ENCODE measurements at regions not wholly inside any gene's neighbourhood (a gene's known extent, or its start where the extent isn't known, plus 50 kb on each side); places are given as distances from the start of the nearest gene placed in this dataset.

DNA sequence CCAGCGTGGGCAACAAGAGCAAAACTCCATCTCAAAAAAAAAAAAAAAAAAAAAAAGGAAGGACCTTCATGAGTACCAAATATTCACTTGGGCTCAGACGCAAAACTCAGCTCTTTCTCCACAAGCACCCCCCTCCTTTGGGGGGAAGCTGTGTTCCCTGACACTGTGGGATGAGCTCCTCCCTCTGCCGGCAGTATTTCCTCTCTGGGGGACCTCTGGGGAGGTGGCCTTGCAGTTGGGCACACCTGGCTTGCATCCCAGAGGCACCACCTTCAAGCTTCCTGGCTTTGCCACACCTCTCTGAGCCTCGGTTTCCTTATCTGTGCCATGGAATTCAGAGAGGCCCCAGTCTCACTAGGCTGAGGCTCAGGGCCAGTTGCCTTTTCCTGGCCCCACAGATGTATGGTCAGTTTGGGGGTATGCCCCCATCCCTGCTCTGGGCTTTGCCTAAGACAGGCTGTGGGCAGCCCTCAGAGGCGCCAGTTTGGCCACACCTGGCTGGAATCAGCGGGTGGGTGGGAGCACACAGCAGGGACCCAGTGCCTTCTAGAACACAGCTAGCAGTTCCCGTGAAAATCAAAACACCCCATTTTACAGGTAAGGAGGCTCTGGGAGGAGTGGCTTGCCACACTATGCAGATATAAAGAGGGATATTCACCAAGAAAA lies 157.5 kb upstream of the IER5L start:
- no peak for DNase-seq (ENCODE audit: low read depth in 2 of 2, low spot score in 1 of 2)

DNA sequence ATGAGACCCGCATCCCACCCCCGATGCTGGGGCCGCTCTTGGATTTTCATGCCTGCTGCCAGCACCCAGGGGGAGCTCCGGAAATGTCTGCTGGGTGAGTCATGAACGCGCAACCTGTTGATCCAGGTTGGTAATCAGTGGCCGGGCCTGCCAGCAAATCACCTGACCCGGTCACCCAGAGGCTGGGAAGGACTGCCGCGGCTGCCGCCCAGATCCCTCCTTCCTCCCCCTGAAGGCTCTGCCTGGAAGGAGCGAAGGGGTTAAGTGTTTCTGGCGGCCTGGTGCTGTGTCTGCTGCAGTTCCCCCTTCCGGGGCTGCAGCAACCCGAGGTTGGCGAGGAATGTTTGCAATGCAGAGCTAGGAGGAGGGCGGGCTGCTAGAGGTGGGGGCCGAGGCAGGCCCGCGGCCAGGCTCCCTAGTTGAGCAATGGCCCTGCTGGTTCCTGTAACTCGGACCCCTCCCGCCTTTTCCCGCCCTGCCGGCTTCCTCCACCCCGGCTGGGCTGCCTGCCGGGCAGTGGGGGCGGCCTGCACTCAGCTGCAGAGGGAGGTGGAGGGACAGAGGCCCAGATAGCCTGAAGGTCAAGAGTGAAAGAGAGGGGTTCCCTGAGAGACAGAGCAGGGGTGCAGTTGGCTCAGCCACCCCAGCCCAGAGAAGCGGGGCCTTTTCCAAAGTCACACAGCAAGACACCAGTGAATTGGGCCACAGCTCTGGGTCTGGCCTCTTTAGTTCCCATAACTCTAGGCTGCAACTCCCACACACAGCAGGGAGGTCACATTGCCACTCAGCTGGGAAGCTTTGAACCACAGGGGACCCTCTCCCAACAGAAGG lies 156.3 kb upstream of the IER5L start:
- no peak for DNase-seq (ENCODE audit: low read depth in 2 of 2, low spot score in 1 of 2)

DNA sequence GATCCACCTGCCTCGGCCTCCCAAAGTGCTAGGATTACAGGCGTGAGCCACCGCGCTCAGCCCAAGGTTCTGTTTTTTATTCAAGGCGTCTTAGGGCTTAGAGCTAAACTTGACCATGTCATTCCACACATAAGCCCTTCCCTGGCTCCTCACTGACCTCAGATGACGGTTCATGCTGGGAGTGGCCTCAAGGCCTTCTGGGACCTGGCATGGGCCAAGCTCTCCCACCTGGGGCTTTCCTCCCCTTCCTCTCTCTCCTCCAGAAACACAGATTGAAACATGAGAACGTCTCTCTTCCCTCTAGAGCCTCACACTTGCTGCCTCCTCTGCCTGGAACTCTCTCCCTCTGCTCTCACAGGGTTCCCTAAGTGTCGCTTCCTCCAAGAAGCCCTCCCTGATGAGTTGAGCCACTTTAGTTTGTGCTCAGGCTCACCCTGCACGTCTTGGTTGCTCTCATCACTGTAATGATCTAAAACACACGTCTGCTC lies 155.6 kb upstream of the IER5L start:
- no peak for DNase-seq (ENCODE audit: low read depth in 2 of 2, low spot score in 1 of 2)

DNA sequence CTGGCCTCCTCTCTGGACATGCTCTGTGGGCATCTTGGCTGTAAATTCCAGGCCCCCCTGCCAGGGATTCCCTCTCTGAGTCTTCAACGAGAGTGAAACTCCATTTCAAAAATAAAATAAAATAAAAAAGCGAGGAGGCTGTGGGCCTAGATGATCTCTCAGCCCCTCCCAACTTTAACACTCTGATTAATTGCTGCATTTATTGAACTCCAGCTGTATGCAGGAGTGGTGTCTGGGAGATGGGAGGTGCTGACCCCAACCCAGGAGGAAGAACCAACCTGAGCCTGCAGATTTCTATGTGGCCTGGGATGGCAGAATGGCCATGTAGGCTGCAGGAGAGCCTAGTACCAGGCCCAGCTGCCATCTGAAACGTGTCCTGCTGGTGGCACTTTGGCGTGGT lies 154.5 kb upstream of the IER5L start:
- DNase-seq (ENCODE audit: low read depth in 2 of 2, low spot score in 1 of 2), result no peak

DNA sequence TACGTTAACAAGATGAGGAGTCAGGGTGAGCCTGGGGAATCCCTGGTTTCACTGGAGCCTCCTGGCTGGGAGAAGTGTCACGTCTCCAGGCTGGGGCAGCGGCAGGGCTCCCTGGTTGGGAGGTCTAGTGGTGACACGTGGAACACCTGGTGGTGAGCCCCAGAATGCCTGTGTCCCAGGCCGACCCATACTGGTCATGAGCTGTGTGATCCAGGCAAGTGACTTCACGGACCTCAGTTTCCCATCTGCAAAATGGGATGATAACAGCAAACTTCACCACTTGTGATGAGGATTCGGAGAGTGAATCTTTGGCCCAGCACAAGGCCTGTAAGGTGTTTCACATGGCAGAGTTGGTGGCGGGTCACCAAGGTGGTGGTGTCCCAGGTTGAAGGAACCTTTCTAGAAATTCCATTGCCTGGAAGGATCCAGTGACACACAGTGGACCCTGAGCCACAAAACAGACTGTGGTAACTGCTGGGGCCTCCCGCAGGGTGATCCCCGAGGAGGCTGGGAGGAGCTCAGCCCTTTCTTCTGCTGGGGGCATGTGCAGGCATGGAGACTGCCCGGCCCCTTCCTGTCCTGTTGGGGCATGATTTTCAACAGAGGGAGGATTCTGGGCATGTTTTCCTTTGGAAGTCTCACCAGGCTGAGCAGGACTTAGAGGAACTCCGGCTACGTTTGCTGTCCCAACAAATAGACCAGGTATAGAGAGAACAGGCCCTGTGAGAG lies 153.9 kb upstream of the IER5L start:
- no peak for DNase-seq (ENCODE audit: low read depth in 2 of 2, low spot score in 1 of 2)

DNA sequence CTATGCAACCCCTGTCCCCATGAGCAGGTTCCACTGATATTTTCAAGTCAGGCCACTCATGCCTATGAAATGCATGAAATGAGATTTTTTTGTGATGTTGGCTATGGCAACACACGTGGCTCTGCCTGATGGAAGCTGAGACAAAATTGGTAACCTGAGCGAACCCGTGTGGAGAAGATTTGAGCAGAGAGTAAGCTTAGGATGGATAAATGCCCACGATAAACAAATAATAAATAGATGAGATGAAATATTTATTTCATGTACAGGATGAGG lies 153.4 kb upstream of the IER5L start:
- DNase-seq (ENCODE audit: low read depth in 2 of 2, low spot score in 1 of 2), result no peak

DNA sequence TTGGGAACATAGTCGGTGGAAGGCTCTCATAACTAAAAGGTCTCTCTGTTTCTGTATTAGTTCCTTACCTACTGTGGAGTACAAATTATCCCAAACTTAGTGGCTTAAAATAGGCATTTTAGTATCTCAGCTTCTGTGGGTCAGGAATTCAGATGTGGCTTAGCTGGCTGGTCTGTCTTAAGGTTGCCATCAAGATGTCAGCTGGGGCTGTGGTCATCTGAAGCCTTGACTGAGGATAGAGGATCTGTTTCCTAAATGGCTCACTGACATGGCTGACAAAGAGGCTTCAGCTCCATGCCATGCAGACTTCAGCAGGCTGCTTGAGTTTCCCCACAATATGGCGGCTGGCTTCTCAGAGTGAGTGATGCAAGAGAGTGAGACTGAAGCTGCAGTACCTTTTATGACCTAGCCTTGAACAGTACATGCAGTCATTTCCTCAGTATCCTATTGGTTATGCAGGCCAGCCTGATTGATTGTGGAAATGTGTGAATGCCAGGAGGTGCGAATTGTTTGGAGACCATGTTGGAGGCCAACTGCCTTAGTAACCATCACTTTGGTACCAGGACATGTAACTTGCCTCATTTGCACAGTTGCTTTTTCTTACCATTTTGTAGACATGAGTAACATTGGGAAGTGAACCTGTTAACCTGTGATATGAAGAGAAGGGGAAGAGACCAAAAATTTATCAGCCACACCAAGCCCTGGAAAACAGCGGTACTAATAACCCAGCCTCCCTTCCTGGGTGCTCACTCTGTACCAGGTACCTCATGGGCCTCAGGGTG lies 152.8 kb upstream of the IER5L start:
- no peak for DNase-seq (ENCODE audit: low read depth in 2 of 2, low spot score in 1 of 2)

DNA sequence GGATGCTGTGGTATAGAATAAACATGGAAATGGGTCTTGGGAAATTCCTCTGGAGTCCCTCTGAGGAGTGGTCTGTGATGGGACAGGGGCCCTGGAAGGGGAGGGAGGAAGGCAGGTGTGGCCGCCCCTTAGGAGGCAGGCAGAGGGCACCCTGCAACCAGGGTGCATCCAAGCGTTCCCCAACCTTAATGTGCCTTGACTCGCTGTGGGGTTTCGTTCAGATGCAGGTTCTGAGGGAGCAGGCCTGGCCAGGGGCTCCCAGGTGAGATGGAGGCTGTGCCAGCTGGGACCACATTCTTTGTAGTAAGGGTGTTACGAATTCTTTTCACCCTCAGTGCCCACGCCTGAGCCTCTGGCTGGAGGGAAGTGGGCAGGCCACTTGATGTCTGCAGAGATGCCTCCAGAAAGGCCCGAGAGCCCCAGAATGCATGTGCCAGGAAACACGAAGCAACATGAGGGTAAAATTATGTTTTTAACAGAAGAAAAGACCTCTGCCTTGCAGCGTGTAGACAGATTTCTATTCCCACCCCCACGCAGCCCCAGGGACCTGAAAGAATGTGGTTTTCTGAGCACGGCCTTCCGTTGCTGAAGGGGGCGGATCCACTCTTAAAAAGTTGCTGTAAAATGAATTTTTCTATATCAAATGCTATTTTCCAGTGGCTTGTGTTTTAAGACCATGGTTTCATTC lies 150.4 kb upstream of the IER5L start:
- no peak for DNase-seq (ENCODE audit: low read depth in 2 of 2, low spot score in 1 of 2)

DNA sequence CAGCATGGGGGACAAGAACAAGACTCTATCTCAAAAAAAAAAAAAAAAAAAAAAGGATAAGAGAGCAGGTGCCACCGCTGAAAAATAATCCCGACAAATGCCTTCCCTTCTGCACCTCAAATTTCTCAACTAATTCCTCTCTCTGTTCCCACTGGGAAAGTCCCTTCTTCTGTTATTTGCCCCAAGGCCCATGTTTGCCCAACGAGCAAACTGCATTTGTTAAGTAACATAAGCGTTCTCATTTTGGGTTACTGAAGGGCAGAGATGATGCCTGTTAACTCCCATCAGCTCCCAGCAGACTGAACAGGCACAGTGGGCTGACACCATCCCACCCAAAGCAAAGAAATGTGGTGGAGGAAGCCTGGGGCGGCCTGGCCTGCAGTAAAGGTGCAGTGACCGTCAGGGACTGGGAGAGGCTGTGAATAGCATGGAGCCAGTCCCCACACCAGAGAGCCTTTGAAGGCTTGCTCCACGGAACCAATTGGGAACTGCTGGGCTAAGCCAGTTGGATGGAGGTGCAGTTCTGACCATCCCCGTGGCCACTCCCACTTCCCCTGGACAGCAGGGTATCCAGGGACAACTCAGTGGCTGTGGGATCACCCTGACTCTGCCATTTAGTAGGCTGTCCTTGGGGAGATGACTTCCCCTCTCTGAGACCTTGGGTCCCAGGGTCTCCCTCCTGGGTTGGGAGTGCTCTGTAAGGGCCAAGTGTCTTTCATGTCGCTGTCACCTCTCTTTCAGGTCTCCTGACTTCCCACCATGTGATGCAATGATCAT lies 149.7 kb upstream of the IER5L start:
- no peak for DNase-seq (ENCODE audit: low read depth in 2 of 2, low spot score in 1 of 2)

DNA sequence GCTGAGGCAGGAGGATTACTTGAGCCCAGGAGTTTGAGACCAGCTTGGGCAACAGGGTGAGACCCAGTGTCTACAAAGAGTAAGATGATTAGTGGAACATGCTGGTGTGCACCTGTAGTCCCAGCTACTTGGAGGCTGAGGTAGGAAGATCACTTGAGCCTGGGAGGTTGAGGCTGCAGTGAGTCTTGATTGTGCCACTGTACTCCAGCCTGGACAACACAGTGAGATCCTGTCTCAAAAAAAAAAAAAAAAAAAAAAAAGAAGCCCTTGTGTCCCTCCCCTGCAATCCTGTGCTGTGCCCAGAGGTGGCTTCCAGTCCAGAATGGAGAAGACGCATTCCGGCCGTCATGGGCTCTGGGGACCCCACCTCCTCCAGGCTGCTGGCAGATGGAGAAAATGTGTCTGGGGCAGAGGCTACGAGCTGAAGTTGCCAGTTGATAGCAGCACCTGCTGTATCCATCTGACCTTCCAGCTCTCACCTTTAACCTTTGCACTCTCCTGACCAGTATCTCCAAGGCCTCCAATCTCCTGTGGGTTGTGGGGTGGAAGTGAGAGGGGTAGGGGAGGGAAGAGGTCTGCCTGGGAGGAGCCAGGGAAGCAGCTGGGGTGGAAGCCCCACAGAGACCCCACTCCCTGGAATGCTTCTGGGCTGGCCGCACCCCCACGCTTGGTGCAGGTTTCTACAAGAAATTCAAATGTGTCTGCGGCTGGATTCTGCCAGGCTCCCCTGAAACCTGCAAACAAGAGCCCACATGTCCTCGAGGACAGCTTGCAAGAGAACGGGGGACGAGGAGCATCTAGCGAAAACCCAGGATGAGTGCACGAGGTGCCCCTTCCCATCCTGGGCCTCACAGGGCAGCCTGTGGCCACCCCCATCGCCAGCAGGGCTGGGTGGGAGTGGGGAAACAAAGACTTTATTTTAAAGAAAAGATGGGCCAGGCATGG lies 148.3 kb upstream of the IER5L start:
- no peak for DNase-seq (ENCODE audit: low read depth in 2 of 2, low spot score in 1 of 2)

DNA sequence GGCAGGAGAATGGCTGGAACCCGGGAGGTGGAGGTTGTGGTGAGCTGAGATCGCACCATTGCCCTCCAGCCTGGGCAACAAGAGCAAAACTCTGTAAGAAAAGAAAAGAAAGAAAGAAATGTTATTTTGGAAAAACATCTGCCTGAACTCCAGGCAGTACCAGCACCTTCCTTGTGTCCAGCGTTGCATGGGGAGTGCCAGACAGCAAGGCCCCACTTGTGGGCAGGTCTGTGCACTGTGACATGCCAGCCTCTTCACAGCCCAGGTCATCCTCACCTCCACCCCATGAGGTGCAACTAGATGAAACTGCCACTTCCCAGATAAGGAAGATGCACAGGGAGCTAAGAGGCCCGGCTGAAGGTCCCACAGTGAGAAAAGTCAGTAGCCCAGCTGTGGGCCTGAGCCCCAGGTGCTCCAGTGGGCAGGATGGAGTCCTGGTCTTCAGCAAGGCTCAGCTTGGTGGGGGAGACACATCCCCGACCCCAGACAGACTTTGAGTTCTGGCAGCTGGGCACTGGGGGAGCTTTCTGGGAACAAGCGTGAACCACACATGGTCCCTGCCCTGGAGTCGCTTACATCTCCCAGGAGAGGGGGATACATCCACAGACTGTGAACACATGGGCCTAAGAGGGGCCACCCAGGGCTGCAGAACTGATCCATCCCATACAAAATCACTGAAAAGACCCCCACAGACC lies 146.9 kb upstream of the IER5L start:
- no peak for DNase-seq (ENCODE audit: low read depth in 2 of 2, low spot score in 1 of 2)

DNA sequence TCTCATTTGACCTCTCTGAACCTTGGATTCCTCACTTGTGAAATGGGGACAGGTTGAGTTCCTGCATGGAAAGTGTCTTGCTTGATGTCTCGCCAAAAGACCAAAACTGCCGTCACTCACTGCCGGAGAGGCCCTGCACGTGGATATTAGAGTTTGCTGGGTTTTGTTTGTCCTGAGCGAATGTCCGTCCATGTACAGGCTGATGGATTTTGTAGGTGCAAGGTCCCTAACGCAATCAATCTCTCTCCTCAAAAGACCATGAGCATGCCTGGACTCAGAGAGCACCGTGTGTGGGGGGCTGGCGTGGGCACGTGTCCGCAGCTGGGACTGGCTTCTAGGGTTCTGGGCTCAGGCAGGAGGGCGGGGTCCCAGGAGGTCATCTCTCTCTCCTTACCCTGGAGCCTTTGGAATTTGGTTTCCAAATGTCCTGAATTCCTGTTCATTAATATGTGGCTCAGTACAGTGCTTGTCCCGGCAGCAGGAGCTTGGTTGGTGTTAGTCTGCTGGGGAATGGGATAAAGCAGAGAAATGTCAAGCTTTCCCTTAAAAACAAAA lies 146.0 kb upstream of the IER5L start:
- no peak for DNase-seq (ENCODE audit: low read depth in 2 of 2, low spot score in 1 of 2)

DNA sequence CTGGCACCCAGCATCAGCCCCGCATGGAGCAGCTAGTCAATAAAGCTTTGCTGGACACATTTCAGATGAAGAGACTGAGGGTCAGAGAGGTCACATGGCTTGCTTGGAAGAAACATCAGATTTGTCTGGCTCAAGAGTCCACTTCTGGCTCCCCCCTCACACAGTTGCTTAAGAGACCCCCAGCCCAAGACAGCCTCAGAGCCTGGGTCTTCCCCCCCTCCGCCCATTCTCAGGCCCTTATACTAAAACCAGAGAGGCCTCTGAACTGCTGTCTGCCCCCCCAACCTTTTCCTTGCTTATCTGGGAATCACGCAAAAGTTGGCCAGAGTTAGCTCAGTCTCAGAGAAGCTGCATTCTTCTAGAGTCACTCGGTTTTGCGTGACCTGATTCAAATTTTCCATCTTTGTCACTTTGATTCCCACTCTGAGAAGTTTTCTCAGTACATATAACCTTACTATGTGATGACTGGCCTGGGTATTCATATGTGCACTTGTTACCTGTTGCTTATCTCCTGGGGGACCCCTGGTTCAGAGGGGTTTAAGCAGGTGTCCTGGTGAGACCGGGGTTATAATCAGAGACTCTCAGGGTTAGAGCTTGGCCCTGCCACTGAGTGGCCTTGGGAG lies 145.4 kb upstream of the IER5L start:
- no peak for DNase-seq (ENCODE audit: low read depth in 2 of 2, low spot score in 1 of 2)

DNA sequence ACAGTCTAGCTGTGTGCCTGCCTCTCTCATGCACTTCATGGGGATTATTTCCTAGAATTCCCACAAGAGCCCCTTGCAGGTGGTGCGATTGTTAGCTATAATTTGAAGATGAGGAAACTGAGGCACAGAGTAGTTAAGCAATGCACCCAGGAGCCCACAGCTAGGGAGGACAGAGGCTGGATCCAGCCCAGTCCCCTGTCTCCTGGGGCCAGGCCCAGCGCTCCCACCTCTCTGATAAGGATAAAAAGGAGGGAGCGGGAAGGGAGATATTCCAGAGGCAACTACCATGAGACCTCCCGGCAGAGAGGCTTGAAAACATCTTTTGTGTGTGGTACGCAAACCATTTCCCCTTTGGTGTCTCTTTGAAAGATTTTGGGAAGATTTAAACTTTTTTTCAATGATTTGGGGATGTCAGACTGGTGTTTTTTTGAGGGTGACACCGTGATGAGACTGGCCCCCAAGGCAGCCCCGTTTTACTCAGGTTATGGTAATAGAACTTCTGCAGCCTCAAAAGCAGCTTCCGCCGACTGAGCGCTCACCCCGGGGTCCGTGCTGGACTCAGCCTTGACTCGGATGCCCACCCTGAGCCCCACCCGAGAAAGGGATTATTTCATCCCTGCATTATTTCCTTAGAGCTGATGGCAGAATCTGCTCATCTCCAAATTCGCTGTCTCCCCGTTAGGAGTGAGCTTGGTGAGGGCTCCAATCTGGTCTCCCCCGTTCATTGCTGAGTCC lies 144.7 kb upstream of the IER5L start:
- no peak for DNase-seq (ENCODE audit: low read depth in 2 of 2, low spot score in 1 of 2)

DNA sequence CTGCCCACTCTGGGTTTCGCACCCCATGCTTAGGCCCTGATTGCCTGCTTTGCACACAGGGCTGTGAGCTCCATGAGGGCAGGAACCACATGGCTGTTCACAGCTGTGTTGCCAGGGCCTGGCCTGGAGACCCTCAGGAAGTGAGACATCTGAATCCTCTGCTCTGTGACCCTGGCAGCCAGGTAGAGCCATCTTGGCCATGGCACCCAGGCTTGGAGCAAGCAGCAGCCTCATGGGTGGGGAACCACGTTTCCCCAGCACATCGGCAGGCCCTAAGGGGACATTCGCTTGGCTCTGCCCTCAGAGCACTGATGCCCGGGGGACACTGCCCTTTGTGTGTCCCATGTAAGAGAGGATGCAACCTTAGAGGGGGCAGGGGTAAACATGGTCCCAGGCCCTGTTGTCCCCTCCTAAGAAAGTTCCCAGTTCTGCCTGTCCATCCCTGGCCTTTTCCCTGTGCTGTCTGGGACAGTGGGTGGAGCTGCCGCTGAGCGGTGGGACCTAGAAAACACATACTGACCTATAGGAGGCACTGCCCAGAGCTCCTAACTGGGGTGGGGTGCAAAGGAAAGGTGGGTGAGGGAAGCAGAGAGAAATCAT lies 144.1 kb upstream of the IER5L start:
- DNase-seq (ENCODE audit: low read depth in 2 of 2, low spot score in 1 of 2), result no peak

DNA sequence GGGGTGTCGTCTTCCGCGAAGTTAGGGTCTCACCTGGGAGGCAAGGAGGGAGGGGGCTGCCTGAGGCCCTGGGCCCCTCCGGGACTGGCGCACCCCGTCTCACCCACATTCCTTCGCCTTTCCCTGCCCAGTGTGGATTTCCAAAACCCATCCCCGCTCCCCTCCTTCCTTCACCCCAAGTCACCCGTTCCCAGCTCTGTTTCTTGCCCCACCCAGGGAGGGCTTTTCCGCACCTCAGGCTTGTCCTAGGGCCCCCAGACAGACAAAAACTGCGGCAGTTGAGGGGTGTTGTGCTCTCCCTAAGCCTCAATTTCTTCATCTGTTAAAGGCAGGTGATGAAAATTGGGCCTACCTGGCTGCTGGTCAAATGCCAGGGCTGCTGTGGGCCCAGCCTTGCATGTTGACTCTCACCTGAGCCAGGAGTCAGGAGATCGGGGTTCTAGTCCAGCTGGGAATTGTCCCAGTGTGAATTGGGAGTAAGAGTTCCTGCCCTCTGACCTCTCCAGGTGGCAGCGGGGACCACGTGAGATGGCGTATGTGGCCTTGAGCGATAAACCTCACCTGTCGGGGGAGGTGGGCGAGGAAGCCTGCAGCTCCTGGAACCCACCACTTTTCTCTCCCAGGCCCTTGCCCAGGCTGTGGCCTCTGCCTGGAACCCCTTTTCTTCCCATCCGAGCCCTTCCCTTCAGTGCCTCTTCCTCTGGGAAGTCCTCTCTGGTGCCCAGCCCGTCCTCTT lies 143.4 kb upstream of the IER5L start:
- no peak for DNase-seq (ENCODE audit: low read depth in 2 of 2, low spot score in 1 of 2)
